ENCODE measurements at regions not wholly inside any gene's neighbourhood (a gene's known extent, or its start where the extent isn't known, plus 50 kb on each side); places are given as distances from the start of the nearest gene placed in this dataset.

GRCh38 chr2:7492719-7493118, 575.5 kb downstream of the RNF144A start:
- Histone ChIP-seq H3K9ac (no peak overlapping the region), H3K27me3 (no peaks in the 10 kb centered on the region), H3K9me3 (ENCODE audit: low read depth) (no peaks in the 10 kb centered on the region), H3K27ac (no peak overlapping the region), H3K36me3 (no peaks in the 10 kb centered on the region), H3K4me3 (no peak overlapping the region), H3K79me2 (ENCODE audit: low read depth) (no peaks in the 10 kb centered on the region), H2AFZ (replicated peaks) (no peak overlapping the region), H3K4me1 (no peaks in the 10 kb centered on the region), H3K4me2 (no peak overlapping the region), H4K20me1 (ENCODE audit: low read depth) (no peaks in the 10 kb centered on the region), H3F3A (ENCODE audit: low read depth) (no peaks in the 10 kb centered on the region)
- DNase-seq (ENCODE audit: low spot score): no peak
- no peak overlapping the region for H3K4me3 Mint-ChIP-seq
- TF ChIP-seq EZH2 (IDR thresholded peaks at IDR 0.05): no peak
- no peaks in the 10 kb centered on the region for H3K36me3 Mint-ChIP-seq
- H3K9me3 Mint-ChIP-seq: peaks cover 4% of the 10 kb centered on the region
- H3K4me1 Mint-ChIP-seq: peaks cover 2% of the 10 kb centered on the region
- no peaks in the 10 kb centered on the region for H3K27me3 Mint-ChIP-seq (ENCODE audit: insufficient read depth, low read depth)
- no peak overlapping the region for H3K27ac Mint-ChIP-seq

GRCh38 chr2:7497178-7497577, 580.0 kb downstream of the RNF144A start:
- Mint-ChIP-seq H3K27ac (no peak overlapping the region), H3K9me3 (peaks cover 3% of the 10 kb centered on the region), H3K4me1 (peaks cover 7% of the 10 kb centered on the region), H3K36me3 (no peaks in the 10 kb centered on the region), H3K27me3 (ENCODE audit: insufficient read depth, low read depth) (no peaks in the 10 kb centered on the region), H3K4me3 (no peak overlapping the region)
- Histone ChIP-seq H2AFZ (replicated peaks) (peak overlapping the region; percentile 22), H3K27ac (no peak overlapping the region), H3K36me3 (no peaks in the 10 kb centered on the region), H3F3A (ENCODE audit: low read depth) (no peaks in the 10 kb centered on the region), H3K79me2 (ENCODE audit: low read depth) (no peaks in the 10 kb centered on the region), H3K27me3 (no peaks in the 10 kb centered on the region), H3K9me3 (ENCODE audit: low read depth) (no peaks in the 10 kb centered on the region), H3K9ac (no peak overlapping the region), H4K20me1 (ENCODE audit: low read depth) (no peaks in the 10 kb centered on the region), H3K4me1 (no peaks in the 10 kb centered on the region), H3K4me2 (no peak overlapping the region), H3K4me3 (no peak overlapping the region)
- TF ChIP-seq CTCF (IDR thresholded peaks at IDR 0.05): no peak
- no peak for DNase-seq (ENCODE audit: low spot score)

GRCh38 chr2:7499018-7499417, 581.8 kb downstream of the RNF144A start:
- Histone ChIP-seq H3K36me3 (no peaks in the 10 kb centered on the region), H3K4me3 (no peak overlapping the region), H3K79me2 (ENCODE audit: low read depth) (no peaks in the 10 kb centered on the region), H3K9me3 (ENCODE audit: low read depth) (no peaks in the 10 kb centered on the region), H3K27me3 (no peaks in the 10 kb centered on the region), H3F3A (ENCODE audit: low read depth) (no peaks in the 10 kb centered on the region), H3K27ac (no peak overlapping the region), H3K4me2 (no peak overlapping the region), H3K4me1 (no peaks in the 10 kb centered on the region), H2AFZ (replicated peaks) (no peak overlapping the region), H3K9ac (no peak overlapping the region), H4K20me1 (ENCODE audit: low read depth) (no peaks in the 10 kb centered on the region)
- no peaks in the 10 kb centered on the region for H3K36me3 Mint-ChIP-seq
- H3K27me3 Mint-ChIP-seq (ENCODE audit: insufficient read depth, low read depth): no peaks in the 10 kb centered on the region
- no peak for DNase-seq (ENCODE audit: low spot score)
- TF ChIP-seq EZH2phosphoT487 (IDR thresholded peaks at IDR 0.05) (no peak), CTCF (IDR thresholded peaks at IDR 0.05) (no peak), EZH2 (IDR thresholded peaks at IDR 0.05) (no peak)
- peak overlapping the region; percentile 42 for H3K27ac Mint-ChIP-seq
- H3K4me1 Mint-ChIP-seq: peaks cover 7% of the 10 kb centered on the region
- peaks cover 2% of the 10 kb centered on the region for H3K9me3 Mint-ChIP-seq
- H3K4me3 Mint-ChIP-seq: no peak overlapping the region

GRCh38 chr2:7502336-7502735, 585.1 kb downstream of the RNF144A start:
- Mint-ChIP-seq H3K4me3 (no peak overlapping the region), H3K27ac (no peak overlapping the region), H3K36me3 (no peaks in the 10 kb centered on the region), H3K27me3 (ENCODE audit: insufficient read depth, low read depth) (no peaks in the 10 kb centered on the region), H3K4me1 (peaks cover 7% of the 10 kb centered on the region), H3K9me3 (no peaks in the 10 kb centered on the region)
- Histone ChIP-seq H3K9ac (no peak overlapping the region), H3K27me3 (no peaks in the 10 kb centered on the region), H3K27ac (no peak overlapping the region), H3K4me2 (no peak overlapping the region), H3K9me3 (ENCODE audit: low read depth) (no peaks in the 10 kb centered on the region), H3K36me3 (no peaks in the 10 kb centered on the region), H3K79me2 (ENCODE audit: low read depth) (no peaks in the 10 kb centered on the region), H4K20me1 (ENCODE audit: low read depth) (no peaks in the 10 kb centered on the region), H2AFZ (replicated peaks) (no peak overlapping the region), H3F3A (ENCODE audit: low read depth) (no peaks in the 10 kb centered on the region), H3K4me3 (no peak overlapping the region), H3K4me1 (no peaks in the 10 kb centered on the region)
- no peak for DNase-seq (ENCODE audit: low spot score)
- TF ChIP-seq EZH2 (IDR thresholded peaks at IDR 0.05): no peak
- no peak for TF ChIP-seq EZH2phosphoT487 (IDR thresholded peaks at IDR 0.05)
- no peak for TF ChIP-seq CTCF (IDR thresholded peaks at IDR 0.05)
